Activated CD4-positive, alpha-beta T cell treated with anti-CD3 and anti-CD28 coated beads for 24 hours (primary cell): ENCODE measurements at regions not wholly inside any gene's neighbourhood (a gene's known extent, or its start where the extent isn't known, plus 50 kb on each side); places are given as distances from the start of the nearest gene placed in this dataset.
"Not testable (repeated sequence)": the region's sequence is repeated elsewhere in the genome, so short reads cannot be mapped to it uniquely, and the experiment has no call there.

ENCODE experiments used
- DNase-seq, 2 donors: peaks; one replicate each; pipeline ENCODE4 v3.0.0-alpha.2; 2020; ENCODE audit warnings: low read depth in 2 of 2

- DNase-seq, result no peak
Measured at GRCh38 chr7:131141443-131141967, 186.2 kb upstream of the MKLN1 start.

GRCh38 chr7:131143869-131144268, 183.8 kb upstream of the MKLN1 start:
- DNase-seq, result no peak

- no peak for DNase-seq
Measured at GRCh38 chr7:131145026-131145425, 182.7 kb upstream of the MKLN1 start.

GRCh38 chr7:131145770-131146169, 181.9 kb upstream of the MKLN1 start:
- no peak for DNase-seq

- no peak for DNase-seq
Measured at GRCh38 chr7:131147604-131148003, 180.1 kb upstream of the MKLN1 start.

- no peak for DNase-seq
Measured at GRCh38 chr7:131148258-131148657, 179.4 kb upstream of the MKLN1 start.

- no peak for DNase-seq
Measured at GRCh38 chr7:131148708-131149428, 178.8 kb upstream of the MKLN1 start.

- no peak for DNase-seq
Measured at GRCh38 chr7:131149429-131149773, 178.3 kb upstream of the MKLN1 start.

GRCh38 chr7:131149840-131150239, 177.8 kb upstream of the MKLN1 start:
- DNase-seq, result no peak

- DNase-seq, result no peak
Measured at GRCh38 chr7:131151034-131151433, 176.6 kb upstream of the MKLN1 start.

- DNase-seq, result no peak
Measured at GRCh38 chr7:131152766-131153165, 174.9 kb upstream of the MKLN1 start.

- DNase-seq, result no peak
Measured at GRCh38 chr7:131154380-131154779, 173.3 kb upstream of the MKLN1 start.

- no peak for DNase-seq
Measured at GRCh38 chr7:131157530-131158243, 170.0 kb upstream of the MKLN1 start.

GRCh38 chr7:131158244-131158636, 169.4 kb upstream of the MKLN1 start:
- DNase-seq, result not testable (repeated sequence)

- no peak for DNase-seq
Measured at GRCh38 chr7:131159961-131160361, 167.7 kb upstream of the MKLN1 start.

GRCh38 chr7:131161103-131161502, 166.6 kb upstream of the MKLN1 start:
- DNase-seq, result no peak

- DNase-seq, result no peak
Measured at GRCh38 chr7:131164025-131164925, 163.4 kb upstream of the MKLN1 start.

GRCh38 chr7:131166066-131166465, 161.6 kb upstream of the MKLN1 start:
- DNase-seq, result no peak

GRCh38 chr7:131170440-131171271, 157.0 kb upstream of the MKLN1 start:
- no peak for DNase-seq

GRCh38 chr7:131173145-131173890, 154.4 kb upstream of the MKLN1 start:
- DNase-seq, result no peak

- no peak for DNase-seq
Measured at GRCh38 chr7:131174391-131174790, 153.3 kb upstream of the MKLN1 start.
